Osteoblast (primary cell): ENCODE measurements at regions not wholly inside any gene's neighbourhood (a gene's known extent, or its start where the extent isn't known, plus 50 kb on each side); places are given as distances from the start of the nearest gene placed in this dataset. TPM values are rescaled to one million over a fixed set of nuclear protein-coding genes. Genes with fewer than 3 reads are reported as not detected.

Experiments used
- DNase-seq: peaks from one replicate; pipeline ENCODE4 v3.0.0; 2011; ENCODE audit warnings: low spot score, mixed read lengths; ENCODE audit not compliant: insufficient read length; ENCODE audit errors: missing footprints
- H2AFZ ChIP-seq: 2 replicates; pipeline ENCODE4 v1.6.0; 2011; ENCODE audit warnings: mild to moderate bottlenecking, low read length
- H3K27ac ChIP-seq: 2 replicates; pipeline ENCODE4 v1.5.1; 2011; ENCODE audit warnings: mild to moderate bottlenecking, low read depth, low read length, moderate library complexity
- H3K27me3 ChIP-seq: 2 replicates; pipeline ENCODE4 v1.6.0; 2012; ENCODE audit warnings: mild to moderate bottlenecking, control low read depth, inconsistent platforms, low read length, moderate library complexity; ENCODE audit not compliant: insufficient read depth
- H3K36me3 ChIP-seq: 2 replicates; pipeline ENCODE4 v1.5.1; 2011; ENCODE audit warnings: mild to moderate bottlenecking, low read length, control low read depth, moderate library complexity; ENCODE audit not compliant: insufficient read depth
- H3K4me1 ChIP-seq: 2 replicates; pipeline ENCODE4 v1.5.1; 2011; ENCODE audit warnings: mild to moderate bottlenecking, low read length, control low read depth, moderate library complexity; ENCODE audit not compliant: insufficient read depth
- H3K4me2 ChIP-seq: 2 replicates; pipeline ENCODE4 v1.6.0; 2011; ENCODE audit warnings: mild to moderate bottlenecking, low read length; ENCODE audit not compliant: insufficient read depth
- H3K4me3 ChIP-seq: fragments of 200-600 bp; sonication (generic); 3 replicates; pipeline ENCODE4 v1.5.1; 2012; ENCODE audit warnings: mild to moderate bottlenecking, low read length, inconsistent platforms; ENCODE audit not compliant: insufficient read depth
- H3K79me2 ChIP-seq: 2 replicates; pipeline ENCODE4 v1.6.0; 2012; ENCODE audit warnings: mild to moderate bottlenecking, low read length, control low read depth, inconsistent platforms; ENCODE audit not compliant: insufficient read depth
- H3K9me3 ChIP-seq: 2 replicates; pipeline ENCODE4 v1.5.1; 2011; ENCODE audit warnings: low read depth, low read length, control low read depth
- H4K20me1 ChIP-seq: 2 replicates; pipeline ENCODE4 v1.6.0; 2012; ENCODE audit warnings: mild to moderate bottlenecking, low read length, control low read depth; ENCODE audit not compliant: insufficient read depth
- CTCF ChIP-seq: IDR thresholded peaks from 2 replicates; pipeline ENCODE4 v1.5.1; 2011; ENCODE audit warnings: mild to moderate bottlenecking, low read depth, low read length, moderate library complexity; ENCODE audit errors: extremely low read depth
- small RNA-seq: library from RNA; depleted of rRNA; stranded (forward); fragments of <200 nt; gene quantifications from one replicate; pipeline ENCODE3, GENCODE V24; 2012

- Histone ChIP-seq H2AFZ (no peak overlapping the region), H3K79me2 (no peaks in the 10 kb centered on the region), H3K4me1 (no peaks in the 10 kb centered on the region), H3K27ac (no peak overlapping the region), H3K4me3 (no peak overlapping the region), H3K27me3 (no peaks in the 10 kb centered on the region), H3K9me3 (peaks cover 3% of the 10 kb centered on the region), H3K36me3 (no peaks in the 10 kb centered on the region), H3K4me2 (no peak overlapping the region), H4K20me1 (no peaks in the 10 kb centered on the region)
- no peak for DNase-seq
- TF ChIP-seq CTCF: no peak
Observed at GRCh38 chr9:23636199-23636598, 189.8 kb downstream of the ELAVL2 start.

GRCh38 chr9:23638011-23638410 is 188.0 kb downstream of the ELAVL2 start:
- Histone ChIP-seq H4K20me1 (no peaks in the 10 kb centered on the region), H3K4me3 (no peak overlapping the region), H3K4me2 (no peak overlapping the region), H3K36me3 (no peaks in the 10 kb centered on the region), H3K27ac (no peak overlapping the region), H2AFZ (no peak overlapping the region), H3K27me3 (no peaks in the 10 kb centered on the region), H3K79me2 (no peaks in the 10 kb centered on the region), H3K4me1 (no peaks in the 10 kb centered on the region), H3K9me3 (no peaks in the 10 kb centered on the region)
- no peak for DNase-seq
- TF ChIP-seq CTCF: no peak

- no peaks in the 10 kb centered on the region for H3K4me1 ChIP-seq
- H3K36me3 ChIP-seq: no peaks in the 10 kb centered on the region
- no peaks in the 10 kb centered on the region for H3K79me2 ChIP-seq
- no peaks in the 10 kb centered on the region for H4K20me1 ChIP-seq
- no peaks in the 10 kb centered on the region for H3K27me3 ChIP-seq
- TF ChIP-seq CTCF: no peak
- no peaks in the 10 kb centered on the region for H3K9me3 ChIP-seq
- no peak overlapping the region for H3K27ac ChIP-seq
- no peak overlapping the region for H2AFZ ChIP-seq
- H3K4me3 ChIP-seq: no peak overlapping the region
- no peak for DNase-seq
- no peak overlapping the region for H3K4me2 ChIP-seq
Observed at GRCh38 chr9:23638837-23639426, 187.1 kb downstream of the ELAVL2 start.

Small RNA genes lying in the stretch of these regions (small RNA-seq; reads per million reads assigned to genes)
- not detected for gene SUMO2P2
